Smooth muscle cell (in vitro differentiated cells): ENCODE measurements at regions not wholly inside any gene's neighbourhood (a gene's known extent, or its start where the extent isn't known, plus 50 kb on each side); places are given as distances from the start of the nearest gene placed in this dataset.
A peak's percentile ranks its signal among the peaks of the same experiment; 100 is the strongest.

Source experiments
- DNase-seq: peaks from one replicate; lab custom pipeline; 2025; ENCODE audit not compliant: unreplicated experiment; lab: John Stamatoyannopoulos, UW
- H2AFZ ChIP-seq: fragments of 200-600 bp; sonication (generic); 2 replicates; pipeline ENCODE4 v1.6.0; 2016; ENCODE audit warnings: antibody characterized with exemption, low read depth, mild to moderate bottlenecking
- H3F3A ChIP-seq: fragments of 200-600 bp; sonication (generic); 2 replicates; pipeline ENCODE4 v1.6.0; 2017; ENCODE audit warnings: antibody characterized with exemption, low read depth
- H3K27ac ChIP-seq: fragments of 200-600 bp; sonication (generic); 2 replicates; pipeline ENCODE4 v1.5.1; 2016; ENCODE audit warnings: low read depth, mild to moderate bottlenecking
- H3K27me3 ChIP-seq: fragments of 200-600 bp; sonication (generic); 2 replicates; pipeline ENCODE4 v1.6.1; 2016; ENCODE audit warnings: low read depth, mild to moderate bottlenecking
- H3K36me3 ChIP-seq: fragments of 200-600 bp; sonication (generic); 2 replicates; pipeline ENCODE4 v1.5.1; 2016; ENCODE audit warnings: low read depth
- H3K4me1 ChIP-seq: fragments of 200-600 bp; sonication (generic); 2 replicates; pipeline ENCODE4 v1.5.1; 2016; ENCODE audit warnings: low read depth
- H3K4me2 ChIP-seq: fragments of 200-600 bp; sonication (generic); 2 replicates; pipeline ENCODE4 v1.6.0; 2016; ENCODE audit warnings: mild to moderate bottlenecking
- H3K4me3 ChIP-seq: fragments of 200-600 bp; sonication (generic); 2 replicates; pipeline ENCODE4 v1.5.1; 2016; ENCODE audit warnings: mild to moderate bottlenecking
- H3K79me2 ChIP-seq: fragments of 200-600 bp; sonication (generic); 2 replicates; pipeline ENCODE4 v1.6.0; 2016; ENCODE audit warnings: low read depth, mild to moderate bottlenecking
- H3K9ac ChIP-seq: fragments of 200-600 bp; sonication (generic); 2 replicates; pipeline ENCODE4 v1.6.0; 2016; ENCODE audit warnings: low read depth
- H3K9me3 ChIP-seq: fragments of 200-600 bp; sonication (generic); replicated peaks from 2 replicates; pipeline ENCODE4 v1.5.1; 2016; ENCODE audit warnings: low read depth
- H4K20me1 ChIP-seq: fragments of 200-600 bp; sonication (generic); 2 replicates; pipeline ENCODE4 v1.6.0; 2016; ENCODE audit warnings: low read depth
- WGBS: methylation state at CpG from one replicate; pipeline ENCODE4 v1.1.7; 2016; ENCODE audit warnings: low lambda C conversion rate; 5-methylcytosine and 5-hydroxymethylcytosine counted together
- TF ChIP-seq, protein P1 (sequence below): fragments of 200-600 bp; sonication (generic); IDR thresholded peaks from 2 replicates; pipeline ENCODE4 v1.5.1; 2017; ENCODE audit warnings: borderline replicate concordance, mild to moderate bottlenecking, antibody characterized with exemption; ENCODE audit not compliant: insufficient read depth, poor library complexity, severe bottlenecking

DNA sequence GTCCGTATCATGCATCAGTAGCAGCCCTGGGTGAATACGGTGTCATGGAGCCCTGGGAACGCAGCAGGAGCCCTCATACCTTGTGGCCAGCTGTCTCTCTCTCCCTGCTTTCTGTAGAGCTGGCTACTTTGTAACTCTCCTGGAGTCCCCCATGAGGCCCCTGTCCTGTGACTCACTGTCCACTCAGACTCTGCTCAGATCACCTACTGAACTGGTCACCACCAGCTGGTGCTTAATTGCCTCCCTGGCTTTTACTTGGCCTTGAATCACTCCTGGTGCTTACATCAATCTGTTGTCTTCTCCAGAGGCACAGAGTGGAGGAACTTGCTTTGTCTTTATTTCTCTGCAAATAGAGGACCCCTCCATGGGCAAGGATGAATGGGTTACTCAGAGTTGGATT is 172.7 kb downstream of the HRH4 start:
- Histone ChIP-seq H3K36me3 (no peaks in the 10 kb centered on the region), H3F3A (no peaks in the 10 kb centered on the region), H3K79me2 (no peaks in the 10 kb centered on the region), H3K4me2 (no peak overlapping the region), H4K20me1 (no peaks in the 10 kb centered on the region), H3K27ac (no peak overlapping the region), H3K9ac (no peak overlapping the region), H3K4me1 (no peaks in the 10 kb centered on the region), H2AFZ (no peak overlapping the region), H3K9me3 (no peaks in the 10 kb centered on the region), H3K4me3 (no peak overlapping the region), H3K27me3 (no peaks in the 10 kb centered on the region)
- TF ChIP-seq, protein P1, sequence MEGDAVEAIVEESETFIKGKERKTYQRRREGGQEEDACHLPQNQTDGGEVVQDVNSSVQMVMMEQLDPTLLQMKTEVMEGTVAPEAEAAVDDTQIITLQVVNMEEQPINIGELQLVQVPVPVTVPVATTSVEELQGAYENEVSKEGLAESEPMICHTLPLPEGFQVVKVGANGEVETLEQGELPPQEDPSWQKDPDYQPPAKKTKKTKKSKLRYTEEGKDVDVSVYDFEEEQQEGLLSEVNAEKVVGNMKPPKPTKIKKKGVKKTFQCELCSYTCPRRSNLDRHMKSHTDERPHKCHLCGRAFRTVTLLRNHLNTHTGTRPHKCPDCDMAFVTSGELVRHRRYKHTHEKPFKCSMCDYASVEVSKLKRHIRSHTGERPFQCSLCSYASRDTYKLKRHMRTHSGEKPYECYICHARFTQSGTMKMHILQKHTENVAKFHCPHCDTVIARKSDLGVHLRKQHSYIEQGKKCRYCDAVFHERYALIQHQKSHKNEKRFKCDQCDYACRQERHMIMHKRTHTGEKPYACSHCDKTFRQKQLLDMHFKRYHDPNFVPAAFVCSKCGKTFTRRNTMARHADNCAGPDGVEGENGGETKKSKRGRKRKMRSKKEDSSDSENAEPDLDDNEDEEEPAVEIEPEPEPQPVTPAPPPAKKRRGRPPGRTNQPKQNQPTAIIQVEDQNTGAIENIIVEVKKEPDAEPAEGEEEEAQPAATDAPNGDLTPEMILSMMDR = no peak
- 92% methylated on average over 3 of the region's 3 CpGs for WGBS
- DNase-seq = no peak

DNA sequence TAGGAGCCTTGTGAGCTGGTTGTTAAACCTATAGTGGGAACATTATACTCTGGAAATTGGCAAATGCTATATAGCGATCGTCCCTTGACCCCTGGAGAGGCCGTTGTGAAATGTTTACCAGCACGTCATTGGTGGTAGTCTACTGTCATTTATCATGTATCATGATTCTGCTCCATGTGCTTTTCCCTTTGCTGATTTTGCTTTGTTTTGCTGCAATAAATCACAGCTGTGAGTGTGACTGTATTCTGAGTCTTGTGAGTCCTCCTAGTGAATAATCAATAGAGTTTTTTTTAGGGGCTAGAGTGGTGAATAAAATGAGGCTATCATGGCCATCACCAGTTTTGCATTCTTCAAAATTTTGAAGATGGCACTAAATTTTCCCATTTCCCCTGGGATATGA is 189.1 kb downstream of the HRH4 start:
- Histone ChIP-seq H3K4me1 (no peaks in the 10 kb centered on the region), H3K79me2 (no peaks in the 10 kb centered on the region), H3K9ac (no peak overlapping the region), H3K36me3 (no peaks in the 10 kb centered on the region), H3F3A (no peaks in the 10 kb centered on the region), H3K27me3 (no peaks in the 10 kb centered on the region), H3K9me3 (no peaks in the 10 kb centered on the region), H3K4me2 (no peak overlapping the region), H2AFZ (no peak overlapping the region), H4K20me1 (no peaks in the 10 kb centered on the region), H3K27ac (no peak overlapping the region), H3K4me3 (no peak overlapping the region)
- TF ChIP-seq, protein P1 = no peak
- DNase-seq = no peak
- WGBS = 96% methylated on average over 4 of the region's 4 CpGs

DNA sequence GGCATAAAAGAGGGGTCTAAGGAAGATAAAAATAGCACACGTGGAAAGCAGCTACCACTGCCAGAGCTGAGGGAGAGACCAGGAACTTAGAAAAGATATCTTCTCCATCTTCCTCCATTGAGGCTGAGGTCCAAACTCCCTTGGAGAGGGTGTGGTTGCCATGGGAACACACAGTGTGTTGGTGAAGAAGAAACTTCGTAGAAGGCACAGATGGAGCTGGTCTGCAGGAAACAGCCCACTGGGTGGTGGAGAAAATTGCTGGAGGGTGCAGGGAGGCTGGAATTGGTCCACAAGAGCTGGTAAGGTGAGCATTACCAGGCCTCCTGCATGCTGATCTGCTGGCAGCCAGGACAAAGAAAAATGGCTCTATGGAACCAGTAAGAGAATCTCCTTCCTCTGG is 191.0 kb downstream of the HRH4 start:
- Histone ChIP-seq H2AFZ (no peak overlapping the region), H3K27me3 (no peaks in the 10 kb centered on the region), H3F3A (peaks cover 6% of the 10 kb centered on the region), H3K36me3 (no peaks in the 10 kb centered on the region), H3K79me2 (no peaks in the 10 kb centered on the region), H3K4me1 (peaks cover 8% of the 10 kb centered on the region), H3K4me3 (no peak overlapping the region), H3K9me3 (no peaks in the 10 kb centered on the region), H4K20me1 (no peaks in the 10 kb centered on the region), H3K4me2 (no peak overlapping the region), H3K27ac (no peak overlapping the region), H3K9ac (no peak overlapping the region)
- no peak for DNase-seq
- 90% methylated on average over 2 of the region's 2 CpGs for whole genome bisulfite sequencing
- TF ChIP-seq, protein P1 = no peak

DNA sequence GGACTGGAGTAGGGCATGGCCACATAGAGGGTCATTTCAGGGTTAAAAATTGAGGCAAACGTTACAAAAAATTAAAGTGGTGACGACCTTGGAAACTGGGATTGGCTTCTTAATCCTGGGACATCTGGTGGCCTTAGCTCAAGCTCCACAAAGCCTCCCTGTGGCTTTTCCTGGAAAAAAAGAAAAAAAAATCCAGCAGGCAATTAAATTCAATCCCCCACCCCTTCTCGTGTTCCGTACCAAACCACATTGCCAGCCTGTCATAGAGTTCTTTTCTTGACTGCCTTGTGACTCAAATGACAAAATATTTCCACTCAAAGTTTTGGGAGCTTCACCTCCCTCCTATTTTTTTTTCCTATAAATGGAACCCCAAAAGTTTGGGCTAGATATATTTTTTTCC is 195.6 kb downstream of the HRH4 start:
- Histone ChIP-seq H3K79me2 (no peaks in the 10 kb centered on the region), H2AFZ (no peak overlapping the region), H3F3A (peaks cover 6% of the 10 kb centered on the region), H3K27me3 (no peaks in the 10 kb centered on the region), H4K20me1 (no peaks in the 10 kb centered on the region), H3K4me3 (no peak overlapping the region), H3K36me3 (no peaks in the 10 kb centered on the region), H3K4me2 (peak overlapping the region; percentile 48), H3K9me3 (no peaks in the 10 kb centered on the region), H3K27ac (peak overlapping the region; percentile 90), H3K4me1 (peaks cover 25% of the 10 kb centered on the region), H3K9ac (peak overlapping the region; percentile 30)
- TF ChIP-seq, protein P1 = no peak
- DNase-seq = no peak
- 19% methylated on average over 4 of the region's 4 CpGs for WGBS
